ENCODE measurements at regions not wholly inside any gene's neighbourhood (a gene's known extent, or its start where the extent isn't known, plus 50 kb on each side); places are given as distances from the start of the nearest gene placed in this dataset.
"Not testable (repeated sequence)": the region's sequence is repeated elsewhere in the genome, so short reads cannot be mapped to it uniquely, and the experiment has no call there.

DNA sequence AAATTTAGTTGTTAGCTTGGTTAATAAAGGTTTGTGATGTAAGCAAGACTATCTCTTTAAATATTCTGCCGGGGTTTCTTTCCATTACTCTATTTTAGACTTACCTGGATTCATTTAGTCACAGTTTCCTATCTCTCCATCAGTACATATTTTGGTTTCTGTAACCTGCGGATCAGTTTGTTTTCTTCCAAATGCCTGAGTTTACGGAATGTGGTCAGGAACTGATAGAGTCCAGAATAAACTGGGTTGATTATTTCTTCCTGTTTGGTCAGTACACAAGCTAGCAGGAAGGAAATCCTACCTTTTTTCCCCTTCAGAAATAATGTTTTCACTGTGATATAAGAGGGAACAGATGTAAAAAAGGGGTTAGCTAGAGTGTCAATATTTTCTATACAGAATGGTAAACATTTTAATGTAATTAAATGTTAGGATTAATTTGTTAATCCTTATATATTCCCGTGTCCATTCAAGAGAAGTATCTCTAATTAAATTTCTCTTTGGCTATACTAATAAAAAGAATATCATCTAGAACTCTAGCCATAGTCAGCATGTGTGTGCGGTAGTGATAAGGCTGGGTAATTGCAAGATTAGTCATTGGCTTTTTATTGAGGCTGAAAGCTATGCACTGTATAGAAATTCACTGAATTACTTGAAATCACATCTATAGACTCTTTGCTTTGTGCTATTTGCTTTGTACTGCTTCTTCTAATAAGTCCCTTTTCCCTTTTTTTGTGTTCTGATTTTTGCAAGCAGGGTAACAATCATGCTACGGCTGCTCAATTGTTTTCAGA, 144.7 kb upstream of the ADGRL4 start (continued):
- TF ChIP-seq EEA1 (CRISPR knock-in tag; IDR thresholded peaks at IDR 0.05; ENCODE audit: borderline replicate concordance) (no peak), DPF2 (CRISPR knock-in tag; IDR thresholded peaks at IDR 0.05; ENCODE audit: borderline replicate concordance, low read depth) (no peak)

DNA sequence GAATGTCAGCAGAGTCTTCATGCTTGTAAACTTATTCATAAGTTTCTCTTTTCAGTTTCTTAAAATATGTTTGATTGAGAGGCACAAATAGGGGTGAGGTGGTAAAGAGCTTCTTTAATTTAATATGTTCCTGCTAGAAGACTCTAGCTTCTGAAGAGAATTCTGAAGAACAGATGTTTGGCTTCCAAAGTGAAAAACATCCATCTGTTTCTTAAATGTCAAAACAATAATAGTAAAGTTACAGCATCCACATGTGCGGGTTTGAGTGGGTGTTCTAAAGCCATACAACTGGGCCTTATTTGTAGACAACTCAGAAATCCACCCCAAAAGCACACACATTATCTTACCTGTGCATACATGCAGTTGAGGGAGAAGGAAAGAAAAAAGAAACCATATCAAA, 144.0 kb upstream of the ADGRL4 start:
- H2AFZ ChIP-seq (ENCODE audit: low read length) = no peak overlapping the region
- H3K27ac ChIP-seq (ENCODE audit: extremely low read length, insufficient read depth, low read length) = no peak overlapping the region
- no peaks in the 10 kb centered on the region for H4K20me1 ChIP-seq (ENCODE audit: insufficient read depth, low read length)
- intact Hi-C loops (cut with micrococcal nuclease; ENCODE audit: unreplicated experiment) = no loop called here
- no peak for ATAC-seq
- WGBS (ENCODE audit: low lambda C conversion rate) = 0% methylated on average over 1 of the region's 1 CpG
- H3K4me3 ChIP-seq (replicated peaks in 1 of 3; ENCODE audit: insufficient read depth in 1 of 3, low read depth in 2 of 3, low read length in 3 of 3) = no peak overlapping the region
- POLR2A ChIA-PET = no interaction called here
- peaks cover 80% of the 10 kb centered on the region for H3K9me3 ChIP-seq (ENCODE audit: low read length)
- no peak overlapping the region for H3K9ac ChIP-seq (ENCODE audit: insufficient read depth, low read depth, low read length)
- no TSS peak for BruUV-seq (replicated peaks)
- CTCF ChIA-PET (ENCODE audit: low intra/inter-chr PET ratio, low total read pairs) = no interaction called here
- FAIRE-seq = no peak
- DNase-seq (ENCODE audit: low spot score) = no peak
- no peaks in the 10 kb centered on the region for H3K79me2 ChIP-seq (ENCODE audit: insufficient read depth, low read length)
- H3K27me3 ChIP-seq (ENCODE audit: control insufficient read depth in 1 of 2, insufficient read depth in 2 of 2, low read length in 2 of 2) = no peaks in the 10 kb centered on the region
- in situ Hi-C loops (cut with HindIII; ENCODE audit: extremely low pct_ligation_motif_present, low pct_unique_long_range_greater_than_20kb) = no loop called here
- no peak overlapping the region for H3K4me2 ChIP-seq (ENCODE audit: low read depth, low read length)
- H3K36me3 ChIP-seq (replicated peaks in 1 of 2; ENCODE audit: control insufficient read depth in 1 of 2, insufficient read depth in 2 of 2, low read length in 2 of 2) = no peaks in the 10 kb centered on the region
- no peak for TF ChIP-seq NCOR1 (IDR thresholded peaks at IDR 0.05; ENCODE audit: borderline replicate concordance, low read length)
- no peak for TF ChIP-seq KAT7 (CRISPR knock-in tag; IDR thresholded peaks at IDR 0.05; ENCODE audit: borderline replicate concordance)
- no peak for TF ChIP-seq ATAD3A (CRISPR knock-in tag; IDR thresholded peaks at IDR 0.05)
- no peaks in the 10 kb centered on the region for H3K4me1 ChIP-seq (ENCODE audit: insufficient read depth, low read length)

GRCh38 chr1:79138227-79138626, 131.7 kb upstream of the ADGRL4 start:
- FAIRE-seq; H3K27ac ChIP-seq (ENCODE audit: extremely low read length, insufficient read depth, low read length); CTCF ChIA-PET (ENCODE audit: low intra/inter-chr PET ratio, low total read pairs); in situ Hi-C loops (cut with HindIII; ENCODE audit: extremely low pct_ligation_motif_present, low pct_unique_long_range_greater_than_20kb); DNase-seq (ENCODE audit: low spot score); H3K27me3 ChIP-seq (ENCODE audit: control insufficient read depth in 1 of 2, insufficient read depth in 2 of 2, low read length in 2 of 2); ATAC-seq; BruUV-seq (replicated peaks); H3K4me3 ChIP-seq (replicated peaks in 1 of 3; ENCODE audit: insufficient read depth in 1 of 3, low read depth in 2 of 3, low read length in 3 of 3); H4K20me1 ChIP-seq (ENCODE audit: insufficient read depth, low read length); intact Hi-C loops (cut with micrococcal nuclease; ENCODE audit: unreplicated experiment); H2AFZ ChIP-seq (ENCODE audit: low read length); H3K36me3 ChIP-seq (replicated peaks in 1 of 2; ENCODE audit: control insufficient read depth in 1 of 2, insufficient read depth in 2 of 2, low read length in 2 of 2); H3K4me2 ChIP-seq (ENCODE audit: low read depth, low read length); H3K9ac ChIP-seq (ENCODE audit: insufficient read depth, low read depth, low read length); H3K79me2 ChIP-seq (ENCODE audit: insufficient read depth, low read length); POLR2A ChIA-PET; H3K4me1 ChIP-seq (ENCODE audit: insufficient read depth, low read length): not testable (repeated sequence)
- 1% methylated on average over 3 of the region's 4 CpGs for WGBS (ENCODE audit: low lambda C conversion rate)
- H3K9me3 ChIP-seq (ENCODE audit: low read length) = peaks cover 77% of the 10 kb centered on the region

Data from HepG2 (cell line).